Thyroid gland (tissue), 4 donors: ENCODE measurements at regions not wholly inside any gene's neighbourhood (a gene's known extent, or its start where the extent isn't known, plus 50 kb on each side); places are given as distances from the start of the nearest gene placed in this dataset.

Source experiments
- CTCF ChIP-seq, 6 experiments: fragments of 200-600 bp in 3 of 6; fragments of 450-650 bp in 3 of 6; sonication (generic) in 3 of 6; IDR thresholded peaks; one replicate each; pipeline ENCODE4 v1.5.1; 2016 to 2019; ENCODE audit warnings: antibody characterized with exemption in 6 of 6, mild to moderate bottlenecking in 2 of 6, inconsistent platforms in 1 of 6, moderate library complexity in 1 of 6
- POLR2A ChIP-seq, 2 donors: fragments of 450-650 bp; IDR thresholded peaks; one replicate each; pipeline ENCODE4 v1.6.1; 2017; ENCODE audit warnings: antibody characterized with exemption in 2 of 2, mild to moderate bottlenecking in 2 of 2, moderate library complexity in 1 of 2

DNA sequence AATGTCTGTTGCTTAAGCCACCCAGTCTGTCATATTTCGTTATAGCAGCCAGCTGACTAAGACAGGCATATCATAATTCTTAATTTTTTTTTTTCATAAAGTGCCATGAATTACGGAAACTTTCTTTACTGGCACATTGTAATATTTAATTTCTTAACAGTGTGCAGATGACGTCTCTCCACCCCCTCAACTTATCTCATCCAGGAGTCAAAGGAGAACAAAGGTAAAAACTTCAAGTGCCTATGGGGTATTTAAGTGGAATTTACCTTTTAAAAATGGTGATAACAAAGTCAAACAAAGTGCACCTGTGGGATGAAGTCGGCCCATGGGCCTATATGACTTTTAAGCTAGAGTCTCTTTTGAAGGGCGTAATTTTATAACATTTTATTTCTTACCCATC is 539.4 kb downstream of the CDH9 start:
- no peak for TF ChIP-seq CTCF (IDR thresholded peaks at IDR 0.05)
- TF ChIP-seq POLR2A (IDR thresholded peaks at IDR 0.05): no peak
